ENCODE measurements at regions not wholly inside any gene's neighbourhood (a gene's known extent, or its start where the extent isn't known, plus 50 kb on each side); places are given as distances from the start of the nearest gene placed in this dataset.

GRCh38 chr9:80596579-80596978 lies 1024.8 kb downstream of the TLE4 start:
- no peak for DNase-seq
- TF ChIP-seq CTCF (IDR thresholded peaks at IDR 0.05) (no peak), POLR2A (IDR thresholded peaks at IDR 0.05) (no peak)
- no peaks in the 10 kb centered on the region for H3K36me3 ChIP-seq
- intact Hi-C loops (cut with DNase I), result no loop called here
- no peak for ATAC-seq
- no peaks in the 10 kb centered on the region for H3K27me3 ChIP-seq
- H3K9me3 ChIP-seq, result no peaks in the 10 kb centered on the region
- no peak overlapping the region for H3K27ac ChIP-seq
- no peaks in the 10 kb centered on the region for H3K4me1 ChIP-seq
- no peak overlapping the region for H3K4me3 ChIP-seq

GRCh38 chr9:80595192-80595591 lies 1023.4 kb downstream of the TLE4 start:
- no peak overlapping the region for H3K27ac ChIP-seq
- no peak overlapping the region for H3K4me3 ChIP-seq
- H3K27me3 ChIP-seq, result no peaks in the 10 kb centered on the region
- intact Hi-C loops (cut with DNase I), result no loop called here
- TF ChIP-seq POLR2A (IDR thresholded peaks at IDR 0.05) (no peak), CTCF (IDR thresholded peaks at IDR 0.05) (no peak)
- WGBS, 4 donors, result 87 to 90% (median 88%) methylated on average over 4 of the region's 4 CpGs
- H3K4me1 ChIP-seq, result no peaks in the 10 kb centered on the region
- no peaks in the 10 kb centered on the region for H3K9me3 ChIP-seq
- DNase-seq, result no peak
- no peak for ATAC-seq
- H3K36me3 ChIP-seq, result no peaks in the 10 kb centered on the region

GRCh38 chr9:80592413-80592812 lies 1020.6 kb downstream of the TLE4 start:
- intact Hi-C loops (cut with DNase I), result no loop called here
- DNase-seq (no peak), ATAC-seq (no peak)
- Histone ChIP-seq H3K4me3 (no peak overlapping the region), H3K9me3 (no peaks in the 10 kb centered on the region), H3K27me3 (no peaks in the 10 kb centered on the region), H3K36me3 (no peaks in the 10 kb centered on the region), H3K27ac (no peak overlapping the region), H3K4me1 (no peaks in the 10 kb centered on the region)
- TF ChIP-seq POLR2A (IDR thresholded peaks at IDR 0.05), result no peak
- TF ChIP-seq CTCF (IDR thresholded peaks at IDR 0.05), result no peak

GRCh38 chr9:80586786-80587330 lies 1015.1 kb downstream of the TLE4 start:
- ATAC-seq (no peak), DNase-seq (no peak)
- no peak overlapping the region for H3K4me3 ChIP-seq
- WGBS, 4 donors, result 29 to 77% (median 69%) methylated on average over 1 of the region's 1 CpG
- H3K9me3 ChIP-seq, result peaks cover 0 to 2% (median 0%) of the 10 kb centered on the region in 12 donors
- no peaks in the 10 kb centered on the region for H3K4me1 ChIP-seq
- TF ChIP-seq POLR2A (IDR thresholded peaks at IDR 0.05) (no peak), CTCF (IDR thresholded peaks at IDR 0.05) (no peak)
- intact Hi-C loops (cut with DNase I), result no loop called here
- no peak overlapping the region for H3K27ac ChIP-seq
- H3K27me3 ChIP-seq, result no peaks in the 10 kb centered on the region
- H3K36me3 ChIP-seq, result no peaks in the 10 kb centered on the region
